Ovary (tissue), 7 donors: ENCODE measurements at regions not wholly inside any gene's neighbourhood (a gene's known extent, or its start where the extent isn't known, plus 50 kb on each side); places are given as distances from the start of the nearest gene placed in this dataset.

ENCODE experiments used
- DNase-seq, 5 donors: peaks; one replicate each; pipeline ENCODE4 v3.0.0-alpha.2; 2019 to 2020
- H3K27ac ChIP-seq, 2 donors: fragments of 200-600 bp; one replicate each; pipeline versions ENCODE4 v1.5.1 to v1.8.0; 2019 to 2022
- H3K27me3 ChIP-seq: fragments of 200-600 bp; one replicate; pipeline ENCODE4 v1.8.0; 2022
- H3K36me3 ChIP-seq: fragments of 200-600 bp; sonication (generic); one replicate; pipeline ENCODE4 v1.5.1; 2019
- H3K4me1 ChIP-seq: one replicate; pipeline ENCODE4 v1.8.1; 2013; ENCODE audit warnings: mild to moderate bottlenecking, moderate library complexity; ENCODE audit not compliant: insufficient read depth
- H3K4me3 ChIP-seq: fragments of 200-600 bp; sonication (generic); one replicate; pipeline ENCODE4 v1.5.1; 2017
- H3K9me3 ChIP-seq, 2 donors: fragments of 200-600 bp in 1 of 2; sonication (generic) in 1 of 2; one replicate each; pipeline versions ENCODE4 v1.5.1 to v1.8.1; 2013 to 2019; ENCODE audit warnings: mild to moderate bottlenecking in 1 of 2, moderate library complexity in 1 of 2
- EP300 ChIP-seq: sonication (generic); formaldehyde crosslinking; IDR thresholded peaks from one replicate; pipeline ENCODE4 v1.6.1; 2017; ENCODE audit warnings: antibody characterized with exemption
- POLR2A ChIP-seq: fragments of 450-650 bp; IDR thresholded peaks from one replicate; pipeline ENCODE4 v1.6.1; 2017; ENCODE audit warnings: antibody characterized with exemption, mild to moderate bottlenecking, moderate library complexity
- WGBS, 3 donors: extraction: QIAGEN DNeasy Blood & Tissue Kit in 1 of 3; methylation state at CpG; one replicate each; pipeline versions ENCODE4 v1.1.5 to v1.1.7; 2013 to 2017; 5-methylcytosine and 5-hydroxymethylcytosine counted together
- intact Hi-C, 4 donors: fragments of 100-400 bp; cut with DNase I; formaldehyde crosslinking; loops; one replicate each; pipeline versions ENCODE4 v1.11.0 to v1.15.1; 2022 to 2023
- TF ChIP-seq, protein P1 (sequence below), 3 donors: fragments of 450-650 bp in 2 of 3; fragments of 200-600 bp in 1 of 3; IDR thresholded peaks; one replicate each; pipeline versions ENCODE4 v1.5.1 to v1.8.0; 2016 to 2022; ENCODE audit warnings: antibody characterized with exemption in 3 of 3, mild to moderate bottlenecking in 1 of 3
- donor health status: DM: no; HTN: no; CAD: no; lungs with moderate emphysema.
- donor health status: DM: no; HTN: no; CAD: no.
- donor health status: Bipolar disorder and iron deficiency.
- donor health status: DM: no; HTN: no; CAD: no.
- donor health status: DM: yes; HTN: yes; CAD: no.

DNA sequence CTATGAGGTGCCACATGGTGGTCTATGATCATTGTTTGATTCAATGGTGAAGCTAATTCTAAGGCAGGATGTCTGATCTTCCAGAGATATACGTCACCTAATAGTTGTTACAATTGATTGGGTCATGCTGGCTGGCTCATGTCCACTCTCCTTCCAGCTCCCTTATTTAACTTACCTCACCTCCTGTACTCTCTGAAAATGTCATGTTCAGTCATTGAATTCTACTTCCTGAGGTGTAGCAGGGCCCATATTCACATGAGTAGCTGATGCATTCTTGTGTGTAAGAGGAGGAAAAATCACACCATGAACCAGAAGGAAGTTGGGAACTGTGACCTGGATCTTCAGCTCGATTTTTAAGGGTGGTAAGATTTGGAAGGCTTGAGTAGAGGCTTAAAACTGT lies 795.8 kb downstream of the QKI start:
- intact Hi-C loops, result no loop called here
- H3K9me3 ChIP-seq, result no peaks in the 10 kb centered on the region
- no peak overlapping the region for H3K27ac ChIP-seq
- H3K4me1 ChIP-seq, result no peaks in the 10 kb centered on the region
- WGBS, 3 donors, result 72 to 90% (median 73%) methylated on average over 2 of the region's 2 CpGs
- H3K4me3 ChIP-seq, result no peak overlapping the region
- H3K36me3 ChIP-seq, result no peaks in the 10 kb centered on the region
- no peak for DNase-seq
- H3K27me3 ChIP-seq, result no peaks in the 10 kb centered on the region
- no peak for TF ChIP-seq POLR2A
- TF ChIP-seq, protein P1, sequence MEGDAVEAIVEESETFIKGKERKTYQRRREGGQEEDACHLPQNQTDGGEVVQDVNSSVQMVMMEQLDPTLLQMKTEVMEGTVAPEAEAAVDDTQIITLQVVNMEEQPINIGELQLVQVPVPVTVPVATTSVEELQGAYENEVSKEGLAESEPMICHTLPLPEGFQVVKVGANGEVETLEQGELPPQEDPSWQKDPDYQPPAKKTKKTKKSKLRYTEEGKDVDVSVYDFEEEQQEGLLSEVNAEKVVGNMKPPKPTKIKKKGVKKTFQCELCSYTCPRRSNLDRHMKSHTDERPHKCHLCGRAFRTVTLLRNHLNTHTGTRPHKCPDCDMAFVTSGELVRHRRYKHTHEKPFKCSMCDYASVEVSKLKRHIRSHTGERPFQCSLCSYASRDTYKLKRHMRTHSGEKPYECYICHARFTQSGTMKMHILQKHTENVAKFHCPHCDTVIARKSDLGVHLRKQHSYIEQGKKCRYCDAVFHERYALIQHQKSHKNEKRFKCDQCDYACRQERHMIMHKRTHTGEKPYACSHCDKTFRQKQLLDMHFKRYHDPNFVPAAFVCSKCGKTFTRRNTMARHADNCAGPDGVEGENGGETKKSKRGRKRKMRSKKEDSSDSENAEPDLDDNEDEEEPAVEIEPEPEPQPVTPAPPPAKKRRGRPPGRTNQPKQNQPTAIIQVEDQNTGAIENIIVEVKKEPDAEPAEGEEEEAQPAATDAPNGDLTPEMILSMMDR (IDR thresholded peaks at IDR 0.05), result no peak
- TF ChIP-seq EP300, result no peak

DNA sequence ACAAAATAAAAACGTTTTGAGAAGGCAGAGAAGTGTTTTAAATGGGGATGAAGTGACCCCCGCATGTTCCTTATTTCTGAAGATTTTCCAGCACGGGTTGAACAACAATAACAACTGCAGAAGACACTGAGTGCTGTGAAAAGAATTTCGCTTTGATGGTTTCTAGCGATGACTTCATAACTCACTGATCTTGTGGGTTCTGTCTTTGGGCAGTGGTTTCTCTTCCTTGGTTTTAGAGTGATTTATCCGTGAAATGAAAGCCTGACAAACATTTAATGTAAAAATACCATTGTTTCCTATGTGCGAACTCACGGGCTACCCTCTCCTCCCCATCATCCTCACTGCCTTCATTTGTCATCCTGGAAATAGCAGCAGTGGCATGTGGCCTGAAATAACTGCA lies 793.9 kb downstream of the QKI start:
- Histone ChIP-seq H3K4me3 (no peak overlapping the region), H3K27ac (no peak overlapping the region), H3K4me1 (no peaks in the 10 kb centered on the region), H3K27me3 (no peaks in the 10 kb centered on the region), H3K9me3 (no peaks in the 10 kb centered on the region), H3K36me3 (no peaks in the 10 kb centered on the region)
- TF ChIP-seq EP300 (no peak), POLR2A (no peak)
- TF ChIP-seq, protein P1 (IDR thresholded peaks at IDR 0.05), result no peak
- intact Hi-C loops, result no loop called here
- DNase-seq, result no peak
- WGBS, 3 donors, result 60 to 77% (median 67%) methylated on average over 8 of the region's 8 CpGs

DNA sequence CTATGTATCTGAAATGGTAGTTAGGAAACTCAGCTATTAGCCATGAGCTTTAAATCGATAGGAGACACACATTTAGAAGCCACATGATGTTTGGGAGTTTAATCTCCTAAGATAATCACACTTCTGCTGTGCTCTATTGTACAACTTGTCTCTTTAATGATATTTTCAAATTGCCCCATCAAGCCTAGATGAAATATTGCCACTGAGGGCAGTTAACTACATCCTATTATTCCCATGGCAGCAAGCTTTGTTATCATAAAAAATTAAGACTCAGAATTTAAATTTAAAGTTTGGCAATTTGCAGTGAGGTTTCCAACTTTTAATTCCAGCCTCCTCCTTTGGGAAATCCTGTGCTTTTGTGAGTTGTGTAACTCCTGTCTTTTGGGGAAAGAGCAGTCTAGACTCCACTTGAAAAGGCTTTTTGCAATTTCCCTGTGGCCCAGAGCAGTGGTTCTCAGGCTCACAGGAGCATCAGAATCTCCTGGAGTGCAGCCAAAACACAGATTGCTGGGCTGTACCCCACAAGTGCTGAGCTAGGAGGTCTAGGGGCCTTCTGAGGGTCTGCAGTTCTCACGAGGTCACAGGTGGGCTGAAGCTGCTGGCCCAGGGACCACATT lies 792.4 kb downstream of the QKI start:
- H3K4me1 ChIP-seq, result no peaks in the 10 kb centered on the region
- H3K9me3 ChIP-seq, result no peaks in the 10 kb centered on the region
- 53 to 78% (median 60%) methylated on average over 2 of the region's 2 CpGs for whole genome bisulfite sequencing, 3 donors
- intact Hi-C loops, result no loop called here
- no peak overlapping the region for H3K27ac ChIP-seq
- no peaks in the 10 kb centered on the region for H3K27me3 ChIP-seq
- H3K36me3 ChIP-seq, result no peaks in the 10 kb centered on the region
- no peak overlapping the region for H3K4me3 ChIP-seq
- no peak for DNase-seq
- TF ChIP-seq POLR2A, result no peak
- TF ChIP-seq, protein P1 (IDR thresholded peaks at IDR 0.05), result no peak
- TF ChIP-seq EP300, result no peak

DNA sequence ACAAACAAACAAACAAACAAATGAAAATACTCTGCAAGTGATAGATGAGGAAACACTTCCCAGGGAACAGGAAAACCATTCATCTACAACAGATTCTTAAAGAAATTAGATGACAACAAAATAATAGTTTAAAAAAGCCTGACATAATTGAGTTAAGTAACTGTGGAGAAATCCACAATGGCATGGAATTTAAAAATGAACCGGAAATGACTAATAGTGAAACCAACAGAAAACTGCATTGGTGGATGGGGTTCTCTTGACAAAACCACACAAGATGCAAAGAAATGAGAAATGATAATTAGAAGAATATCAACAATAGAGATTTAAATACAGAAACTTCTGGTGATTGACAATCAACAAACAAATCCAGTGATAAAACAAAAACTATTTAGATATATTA lies 785.6 kb downstream of the QKI start:
- H3K36me3 ChIP-seq, result no peaks in the 10 kb centered on the region
- TF ChIP-seq, protein P1 (IDR thresholded peaks at IDR 0.05), result no peak
- TF ChIP-seq EP300 (no peak), POLR2A (no peak)
- intact Hi-C loops, result no loop called here
- no peak overlapping the region for H3K4me3 ChIP-seq
- DNase-seq, result no peak
- no peak overlapping the region for H3K27ac ChIP-seq
- no peaks in the 10 kb centered on the region for H3K4me1 ChIP-seq
- no peaks in the 10 kb centered on the region for H3K9me3 ChIP-seq
- H3K27me3 ChIP-seq, result no peaks in the 10 kb centered on the region
- WGBS, 3 donors, result 80 to 98% (median 86%) methylated on average over 1 of the region's 1 CpG
